ENCODE measurements at regions not wholly inside any gene's neighbourhood (a gene's known extent, or its start where the extent isn't known, plus 50 kb on each side); places are given as distances from the start of the nearest gene placed in this dataset.

- Histone ChIP-seq H3K27ac (no peak overlapping the region), H3K4me3 (no peak overlapping the region)
- DNase-seq (ENCODE audit: low spot score): no peak
Measured at GRCh38 chr21:34261841-34262468, 101.9 kb upstream of the KCNE2 start.

GRCh38 chr21:34262469-34262845 is 101.3 kb upstream of the KCNE2 start:
- DNase-seq (ENCODE audit: low spot score): no peak
- no peaks in the 10 kb centered on the region for H3K27me3 ChIP-seq
- no peaks in the 10 kb centered on the region for H3K36me3 ChIP-seq
- no peak for TF ChIP-seq CTCF (IDR thresholded peaks at IDR 0.05)
- H3K4me3 ChIP-seq: no peak overlapping the region
- no peaks in the 10 kb centered on the region for H3K9me3 ChIP-seq
- no peaks in the 10 kb centered on the region for H3K4me1 ChIP-seq
- no peak overlapping the region for H3K27ac ChIP-seq

More at GRCh38 chr21:34261841-34262468, 101.9 kb upstream of the KCNE2 start:
- no peaks in the 10 kb centered on the region for H3K36me3 ChIP-seq
- no peak for TF ChIP-seq CTCF (IDR thresholded peaks at IDR 0.05)
- no peaks in the 10 kb centered on the region for H3K9me3 ChIP-seq
- no peaks in the 10 kb centered on the region for H3K4me1 ChIP-seq
- H3K27me3 ChIP-seq: no peaks in the 10 kb centered on the region

- H3K9me3 ChIP-seq: no peaks in the 10 kb centered on the region
- H3K4me1 ChIP-seq: no peaks in the 10 kb centered on the region
- no peak for DNase-seq (ENCODE audit: low spot score)
- no peaks in the 10 kb centered on the region for H3K27me3 ChIP-seq
- H3K36me3 ChIP-seq: no peaks in the 10 kb centered on the region
- H3K27ac ChIP-seq: no peak overlapping the region
- no peak overlapping the region for H3K4me3 ChIP-seq
- TF ChIP-seq CTCF (IDR thresholded peaks at IDR 0.05): no peak
Measured at GRCh38 chr21:34263629-34264028, 100.2 kb upstream of the KCNE2 start.

- no peaks in the 10 kb centered on the region for H3K36me3 ChIP-seq
- H3K27ac ChIP-seq: no peak overlapping the region
- DNase-seq (ENCODE audit: low spot score): no peak
- H3K4me1 ChIP-seq: no peaks in the 10 kb centered on the region
- no peak overlapping the region for H3K4me3 ChIP-seq
- H3K9me3 ChIP-seq: no peaks in the 10 kb centered on the region
- no peak for TF ChIP-seq CTCF (IDR thresholded peaks at IDR 0.05)
- H3K27me3 ChIP-seq: no peaks in the 10 kb centered on the region
Measured at GRCh38 chr21:34266351-34266750, 97.5 kb upstream of the KCNE2 start.

- no peaks in the 10 kb centered on the region for H3K27me3 ChIP-seq
- no peaks in the 10 kb centered on the region for H3K9me3 ChIP-seq
Measured at GRCh38 chr21:34268493-34268892, 95.3 kb upstream of the KCNE2 start.

More at GRCh38 chr21:34268493-34268892, 95.3 kb upstream of the KCNE2 start:
- no peak for TF ChIP-seq CTCF (IDR thresholded peaks at IDR 0.05)
- DNase-seq (ENCODE audit: low spot score): no peak
- Histone ChIP-seq H3K4me3 (no peak overlapping the region), H3K36me3 (no peaks in the 10 kb centered on the region), H3K4me1 (no peaks in the 10 kb centered on the region), H3K27ac (no peak overlapping the region)
